ENCODE measurements at regions not wholly inside any gene's neighbourhood (a gene's known extent, or its start where the extent isn't known, plus 50 kb on each side); places are given as distances from the start of the nearest gene placed in this dataset.

- no peak overlapping the region for H3K4me2 ChIP-seq (ENCODE audit: low read length)
- no peak overlapping the region for H3K27ac ChIP-seq (ENCODE audit: low read depth, low read length, poor library complexity, severe bottlenecking)
- H3K4me1 ChIP-seq (ENCODE audit: insufficient read depth, low read length, severe bottlenecking): no peaks in the 10 kb centered on the region
- H3K79me2 ChIP-seq (ENCODE audit: insufficient read depth, low read length): no peaks in the 10 kb centered on the region
- H3K9ac ChIP-seq (ENCODE audit: low read length): no peak overlapping the region
- no peaks in the 10 kb centered on the region for H3K27me3 ChIP-seq (ENCODE audit: insufficient read depth, low read length)
- no peak overlapping the region for H3K4me3 ChIP-seq (ENCODE audit: low read depth, low read length, poor library complexity, severe bottlenecking)
- no peaks in the 10 kb centered on the region for H3F3A ChIP-seq (ENCODE audit: insufficient read depth, low read length)
- no peaks in the 10 kb centered on the region for H3K9me2 ChIP-seq (ENCODE audit: low read depth, low read length)
- H3K9me3 ChIP-seq (ENCODE audit: low read length): no peaks in the 10 kb centered on the region; the same call in 1 of the 2 replicates
- H2AFZ ChIP-seq (ENCODE audit: low read length): no peak overlapping the region
- H3K36me3 ChIP-seq (ENCODE audit: insufficient read depth, low read length): no peaks in the 10 kb centered on the region
- TF ChIP-seq, protein P1, sequence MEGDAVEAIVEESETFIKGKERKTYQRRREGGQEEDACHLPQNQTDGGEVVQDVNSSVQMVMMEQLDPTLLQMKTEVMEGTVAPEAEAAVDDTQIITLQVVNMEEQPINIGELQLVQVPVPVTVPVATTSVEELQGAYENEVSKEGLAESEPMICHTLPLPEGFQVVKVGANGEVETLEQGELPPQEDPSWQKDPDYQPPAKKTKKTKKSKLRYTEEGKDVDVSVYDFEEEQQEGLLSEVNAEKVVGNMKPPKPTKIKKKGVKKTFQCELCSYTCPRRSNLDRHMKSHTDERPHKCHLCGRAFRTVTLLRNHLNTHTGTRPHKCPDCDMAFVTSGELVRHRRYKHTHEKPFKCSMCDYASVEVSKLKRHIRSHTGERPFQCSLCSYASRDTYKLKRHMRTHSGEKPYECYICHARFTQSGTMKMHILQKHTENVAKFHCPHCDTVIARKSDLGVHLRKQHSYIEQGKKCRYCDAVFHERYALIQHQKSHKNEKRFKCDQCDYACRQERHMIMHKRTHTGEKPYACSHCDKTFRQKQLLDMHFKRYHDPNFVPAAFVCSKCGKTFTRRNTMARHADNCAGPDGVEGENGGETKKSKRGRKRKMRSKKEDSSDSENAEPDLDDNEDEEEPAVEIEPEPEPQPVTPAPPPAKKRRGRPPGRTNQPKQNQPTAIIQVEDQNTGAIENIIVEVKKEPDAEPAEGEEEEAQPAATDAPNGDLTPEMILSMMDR (IDR thresholded peaks at IDR 0.05; ENCODE audit: low read length): no peak
- TF ChIP-seq EZH2 (IDR thresholded peaks at IDR 0.05; ENCODE audit: borderline replicate concordance, low read length): no peak
- no peaks in the 10 kb centered on the region for H4K20me1 ChIP-seq (ENCODE audit: insufficient read depth, low read length)
Measured at GRCh38 chr6:133169901-133170300, 71.3 kb upstream of the EYA4 start.

DNA sequence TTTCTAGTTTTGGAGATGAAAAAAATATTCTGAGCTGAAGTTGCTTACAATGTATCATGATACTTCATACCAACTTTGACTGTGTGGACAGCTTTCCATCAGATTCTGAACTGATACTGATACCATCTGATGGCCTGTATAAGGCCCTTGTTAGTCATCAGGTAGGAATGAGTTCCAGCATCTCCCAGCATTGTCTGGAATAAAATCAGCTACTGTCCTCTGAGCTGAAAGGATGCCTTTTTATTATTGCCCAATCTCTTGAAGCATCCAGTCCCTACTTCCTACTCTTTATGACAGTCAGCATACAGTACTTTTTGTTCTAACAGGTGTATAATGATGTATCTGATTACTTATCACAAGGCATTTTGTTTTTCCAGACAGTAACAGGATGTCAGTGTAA lies 70.6 kb upstream of the EYA4 start:
- Histone ChIP-seq H3K9me2 (ENCODE audit: low read depth, low read length) (no peaks in the 10 kb centered on the region), H3K4me3 (ENCODE audit: low read depth, low read length, poor library complexity, severe bottlenecking) (no peak overlapping the region), H3K36me3 (ENCODE audit: insufficient read depth, low read length) (no peaks in the 10 kb centered on the region), H4K20me1 (ENCODE audit: insufficient read depth, low read length) (no peaks in the 10 kb centered on the region), H3K27me3 (ENCODE audit: insufficient read depth, low read length) (no peaks in the 10 kb centered on the region), H2AFZ (ENCODE audit: low read length) (no peak overlapping the region), H3K79me2 (ENCODE audit: insufficient read depth, low read length) (no peaks in the 10 kb centered on the region), H3K4me2 (ENCODE audit: low read length) (no peak overlapping the region), H3K27ac (ENCODE audit: low read depth, low read length, poor library complexity, severe bottlenecking) (no peak overlapping the region), H3K9ac (ENCODE audit: low read length) (no peak overlapping the region), H3K4me1 (ENCODE audit: insufficient read depth, low read length, severe bottlenecking) (no peaks in the 10 kb centered on the region), H3F3A (ENCODE audit: insufficient read depth, low read length) (no peaks in the 10 kb centered on the region), H3K9me3 (ENCODE audit: low read length) (no peaks in the 10 kb centered on the region; the same call in 1 of the 2 replicates)
- TF ChIP-seq, protein P1 (IDR thresholded peaks at IDR 0.05; ENCODE audit: low read length): no peak
- TF ChIP-seq EZH2 (IDR thresholded peaks at IDR 0.05; ENCODE audit: borderline replicate concordance, low read length): no peak

DNA sequence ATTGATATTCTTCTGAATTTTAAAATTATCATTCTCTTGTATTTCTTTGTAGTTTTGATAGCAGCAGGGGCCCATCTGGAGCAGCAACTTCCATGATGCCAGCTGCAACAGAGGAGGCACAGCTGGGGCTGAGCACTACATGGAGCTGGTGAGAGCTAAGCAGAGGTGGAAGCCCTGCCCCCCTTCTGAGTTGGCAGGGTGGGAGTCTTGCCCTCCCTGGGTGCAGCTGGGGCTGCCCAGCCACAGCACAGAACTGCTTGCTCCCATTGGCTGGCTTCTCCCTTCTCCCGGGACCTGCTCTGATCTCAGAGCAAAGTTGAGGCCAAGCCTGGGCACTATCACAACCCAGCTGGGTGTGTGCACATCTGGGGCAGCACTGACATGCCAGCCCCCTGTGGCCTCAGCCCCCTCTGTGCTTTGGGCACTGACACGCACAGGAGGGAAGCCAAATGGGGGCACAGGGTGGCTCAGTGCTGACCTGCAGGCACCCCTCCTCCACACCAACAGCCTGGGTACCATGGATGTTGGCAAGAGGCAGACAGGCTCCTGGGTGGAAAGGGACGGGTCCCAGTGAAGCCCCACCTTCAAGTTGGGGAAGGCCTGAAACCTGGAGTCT lies 69.1 kb upstream of the EYA4 start:
- H3K9me3 ChIP-seq (ENCODE audit: low read length): no peaks in the 10 kb centered on the region; the same call in 1 of the 2 replicates
- no peaks in the 10 kb centered on the region for H3K27me3 ChIP-seq (ENCODE audit: insufficient read depth, low read length)
- no peak overlapping the region for H3K27ac ChIP-seq (ENCODE audit: low read depth, low read length, poor library complexity, severe bottlenecking)
- H3K9ac ChIP-seq (ENCODE audit: low read length): no peak overlapping the region
- H2AFZ ChIP-seq (ENCODE audit: low read length): no peak overlapping the region
- no peaks in the 10 kb centered on the region for H3K36me3 ChIP-seq (ENCODE audit: insufficient read depth, low read length)
- TF ChIP-seq, protein P1 (IDR thresholded peaks at IDR 0.05; ENCODE audit: low read length): no peak
- TF ChIP-seq EZH2 (IDR thresholded peaks at IDR 0.05; ENCODE audit: borderline replicate concordance, low read length): no peak
- no peak overlapping the region for H3K4me2 ChIP-seq (ENCODE audit: low read length)
- no peaks in the 10 kb centered on the region for H4K20me1 ChIP-seq (ENCODE audit: insufficient read depth, low read length)
- no peak overlapping the region for H3K4me3 ChIP-seq (ENCODE audit: low read depth, low read length, poor library complexity, severe bottlenecking)
- H3K4me1 ChIP-seq (ENCODE audit: insufficient read depth, low read length, severe bottlenecking): no peaks in the 10 kb centered on the region
- no peaks in the 10 kb centered on the region for H3F3A ChIP-seq (ENCODE audit: insufficient read depth, low read length)
- H3K79me2 ChIP-seq (ENCODE audit: insufficient read depth, low read length): no peaks in the 10 kb centered on the region
- H3K9me2 ChIP-seq (ENCODE audit: low read depth, low read length): no peaks in the 10 kb centered on the region; the same call in 1 of the 2 replicates

Measured in OCI-LY1 (cell line).